SU-DHL-6 (cell line): ENCODE measurements at regions not wholly inside any gene's neighbourhood (a gene's known extent, or its start where the extent isn't known, plus 50 kb on each side); places are given as distances from the start of the nearest gene placed in this dataset.

Source experiments
- EZH2phosphoT487 ChIP-seq: fragments of 200-600 bp; sonication (generic), shearing (Covaris generic); conservative IDR thresholded peaks from 2 replicates; pipeline ENCODE4 v1.6.1; 2018; ENCODE audit warnings: mild to moderate bottlenecking, antibody characterized with exemption, low read length, moderate library complexity, mixed read lengths
- TF ChIP-seq, protein P1 (sequence below): fragments of 200-600 bp; sonication (generic); IDR thresholded peaks from one replicate; pipeline ENCODE4 v1.5.1; 2017; ENCODE audit warnings: antibody characterized with exemption, mild to moderate bottlenecking, low read length, moderate library complexity; ENCODE audit not compliant: insufficient read depth, poor library complexity, severe bottlenecking

DNA sequence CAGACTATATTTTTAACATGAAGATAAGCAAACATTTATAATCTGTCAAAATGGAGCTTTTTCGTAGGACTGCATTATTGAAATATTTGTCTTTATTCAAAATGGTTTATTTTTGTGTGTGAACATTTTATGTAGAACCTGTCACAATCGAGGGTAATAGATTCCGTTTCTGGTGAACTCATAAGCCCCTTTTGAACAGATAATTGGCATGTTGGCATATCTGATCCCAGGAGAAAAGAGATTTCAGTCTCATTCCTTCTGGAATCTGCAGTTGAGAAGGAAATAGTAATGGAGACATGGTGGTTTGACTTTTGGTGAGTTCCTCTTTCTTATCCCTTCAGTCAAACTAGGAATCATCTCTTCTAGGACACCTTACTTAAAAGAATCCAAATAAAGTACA is 427.9 kb upstream of the B3GALT2 start:
- TF ChIP-seq, protein P1, sequence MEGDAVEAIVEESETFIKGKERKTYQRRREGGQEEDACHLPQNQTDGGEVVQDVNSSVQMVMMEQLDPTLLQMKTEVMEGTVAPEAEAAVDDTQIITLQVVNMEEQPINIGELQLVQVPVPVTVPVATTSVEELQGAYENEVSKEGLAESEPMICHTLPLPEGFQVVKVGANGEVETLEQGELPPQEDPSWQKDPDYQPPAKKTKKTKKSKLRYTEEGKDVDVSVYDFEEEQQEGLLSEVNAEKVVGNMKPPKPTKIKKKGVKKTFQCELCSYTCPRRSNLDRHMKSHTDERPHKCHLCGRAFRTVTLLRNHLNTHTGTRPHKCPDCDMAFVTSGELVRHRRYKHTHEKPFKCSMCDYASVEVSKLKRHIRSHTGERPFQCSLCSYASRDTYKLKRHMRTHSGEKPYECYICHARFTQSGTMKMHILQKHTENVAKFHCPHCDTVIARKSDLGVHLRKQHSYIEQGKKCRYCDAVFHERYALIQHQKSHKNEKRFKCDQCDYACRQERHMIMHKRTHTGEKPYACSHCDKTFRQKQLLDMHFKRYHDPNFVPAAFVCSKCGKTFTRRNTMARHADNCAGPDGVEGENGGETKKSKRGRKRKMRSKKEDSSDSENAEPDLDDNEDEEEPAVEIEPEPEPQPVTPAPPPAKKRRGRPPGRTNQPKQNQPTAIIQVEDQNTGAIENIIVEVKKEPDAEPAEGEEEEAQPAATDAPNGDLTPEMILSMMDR = no peak
- TF ChIP-seq EZH2phosphoT487 = no peak
